A549 (cell line): ENCODE measurements at regions not wholly inside any gene's neighbourhood (a gene's known extent, or its start where the extent isn't known, plus 50 kb on each side); places are given as distances from the start of the nearest gene placed in this dataset.
"Not testable (repeated sequence)": the region's sequence is repeated elsewhere in the genome, so short reads cannot be mapped to it uniquely, and the experiment has no call there.

ENCODE experiments used
- CHD2 ChIP-seq: fragments of 150-350 bp; IDR thresholded peaks from 2 replicates; pipeline ENCODE4 v1.6.1; 2014; ENCODE audit warnings: low read length; ENCODE audit not compliant: partially characterized antibody
- EP300 ChIP-seq, 2 experiments: fragments of >200 bp; sonication (Bioruptor Twin); formaldehyde crosslinking; IDR thresholded peaks; 2 replicates in 1 of 2; 3 replicates in 1 of 2; pipeline ENCODE4 v1.6.1; 2016 to 2017
- FOSB ChIP-seq: fragments of 250-450 bp; sonication (Bioruptor Pico); IDR thresholded peaks from 2 replicates; pipeline ENCODE4 v1.5.0; 2020; ENCODE audit warnings: mild to moderate bottlenecking, moderate library complexity
- HOXA7 ChIP-seq: fragments of 250-450 bp; sonication (Bioruptor Pico); IDR thresholded peaks from 2 replicates; pipeline ENCODE4 v1.5.0; 2020; ENCODE audit warnings: mild to moderate bottlenecking, moderate library complexity
- JUNB ChIP-seq: fragments of >200 bp; sonication (Bioruptor Twin); formaldehyde crosslinking; IDR thresholded peaks from 2 replicates; pipeline ENCODE4 v1.6.1; 2016
- MAFK ChIP-seq: fragments of 450-650 bp; IDR thresholded peaks from 2 replicates; pipeline ENCODE4 v1.6.1; 2014; ENCODE audit not compliant: partially characterized antibody
- NPAS2 ChIP-seq: fragments of 250-450 bp; sonication (Bioruptor Pico); IDR thresholded peaks from 2 replicates; pipeline ENCODE4 v1.8.0; 2022; ENCODE audit warnings: mild to moderate bottlenecking, moderate library complexity, borderline replicate concordance
- POLR2A ChIP-seq: IDR thresholded peaks from 2 replicates; pipeline ENCODE4 v1.6.1; 2012; ENCODE audit warnings: mild to moderate bottlenecking, low read length
- RCOR1 ChIP-seq: fragments of 150-350 bp; IDR thresholded peaks from 2 replicates; pipeline ENCODE4 v1.6.1; 2014; ENCODE audit warnings: antibody characterized with exemption, low read length, low read depth
- ZSCAN20 ChIP-seq: fragments of 250-450 bp; sonication (Bioruptor Pico); IDR thresholded peaks from 2 replicates; pipeline ENCODE4 v1.8.0; 2022; ENCODE audit warnings: mild to moderate bottlenecking, moderate library complexity
- TF ChIP-seq, protein P1 (sequence below): fragments of >200 bp; sonication (Bioruptor Twin); formaldehyde crosslinking; IDR thresholded peaks from 3 replicates; pipeline ENCODE4 v1.5.1; 2016
- TF ChIP-seq, protein P2 (sequence below): fragments of 150-350 bp; IDR thresholded peaks from 2 replicates; pipeline ENCODE4 v1.6.1; 2014; ENCODE audit warnings: low read depth, mild to moderate bottlenecking, low read length
- TF ChIP-seq, protein P3 (sequence below): fragments of 200-600 bp; sonication (generic); IDR thresholded peaks from 2 replicates; pipeline ENCODE4 v1.6.1; 2016; ENCODE audit warnings: antibody characterized with exemption, mild to moderate bottlenecking, moderate library complexity

DNA sequence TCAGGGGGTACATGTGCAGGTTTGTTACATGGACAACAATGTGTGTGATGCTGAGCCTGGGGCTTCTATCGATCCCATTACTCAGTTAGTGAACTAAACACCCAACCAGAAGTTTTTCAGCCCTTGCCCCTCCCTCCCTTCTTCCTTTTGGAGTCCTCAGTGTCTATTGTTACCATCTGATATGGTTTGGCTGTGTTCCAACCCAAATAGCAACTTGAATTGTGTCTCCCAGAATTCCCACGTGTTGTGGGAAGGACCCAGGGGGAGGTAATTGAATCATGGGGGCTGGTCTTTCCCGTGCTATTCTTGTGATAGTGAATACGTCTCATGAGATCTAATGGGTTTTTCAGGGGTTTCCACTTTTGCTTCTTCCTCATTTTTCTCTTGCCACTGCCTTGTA is 186.3 kb downstream of the AEBP2 start:
- TF ChIP-seq MAFK; POLR2A; RCOR1; ZSCAN20 (CRISPR knock-in tag); JUNB; EP300 (IDR thresholded peaks at IDR 0.05); NPAS2; FOSB (CRISPR knock-in tag); HOXA7 (CRISPR knock-in tag); CHD2: not testable (repeated sequence)
- TF ChIP-seq, protein P1, sequence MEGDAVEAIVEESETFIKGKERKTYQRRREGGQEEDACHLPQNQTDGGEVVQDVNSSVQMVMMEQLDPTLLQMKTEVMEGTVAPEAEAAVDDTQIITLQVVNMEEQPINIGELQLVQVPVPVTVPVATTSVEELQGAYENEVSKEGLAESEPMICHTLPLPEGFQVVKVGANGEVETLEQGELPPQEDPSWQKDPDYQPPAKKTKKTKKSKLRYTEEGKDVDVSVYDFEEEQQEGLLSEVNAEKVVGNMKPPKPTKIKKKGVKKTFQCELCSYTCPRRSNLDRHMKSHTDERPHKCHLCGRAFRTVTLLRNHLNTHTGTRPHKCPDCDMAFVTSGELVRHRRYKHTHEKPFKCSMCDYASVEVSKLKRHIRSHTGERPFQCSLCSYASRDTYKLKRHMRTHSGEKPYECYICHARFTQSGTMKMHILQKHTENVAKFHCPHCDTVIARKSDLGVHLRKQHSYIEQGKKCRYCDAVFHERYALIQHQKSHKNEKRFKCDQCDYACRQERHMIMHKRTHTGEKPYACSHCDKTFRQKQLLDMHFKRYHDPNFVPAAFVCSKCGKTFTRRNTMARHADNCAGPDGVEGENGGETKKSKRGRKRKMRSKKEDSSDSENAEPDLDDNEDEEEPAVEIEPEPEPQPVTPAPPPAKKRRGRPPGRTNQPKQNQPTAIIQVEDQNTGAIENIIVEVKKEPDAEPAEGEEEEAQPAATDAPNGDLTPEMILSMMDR = not testable (repeated sequence)
- TF ChIP-seq, protein P2, sequence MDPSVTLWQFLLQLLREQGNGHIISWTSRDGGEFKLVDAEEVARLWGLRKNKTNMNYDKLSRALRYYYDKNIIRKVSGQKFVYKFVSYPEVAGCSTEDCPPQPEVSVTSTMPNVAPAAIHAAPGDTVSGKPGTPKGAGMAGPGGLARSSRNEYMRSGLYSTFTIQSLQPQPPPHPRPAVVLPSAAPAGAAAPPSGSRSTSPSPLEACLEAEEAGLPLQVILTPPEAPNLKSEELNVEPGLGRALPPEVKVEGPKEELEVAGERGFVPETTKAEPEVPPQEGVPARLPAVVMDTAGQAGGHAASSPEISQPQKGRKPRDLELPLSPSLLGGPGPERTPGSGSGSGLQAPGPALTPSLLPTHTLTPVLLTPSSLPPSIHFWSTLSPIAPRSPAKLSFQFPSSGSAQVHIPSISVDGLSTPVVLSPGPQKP = not testable (repeated sequence)
- TF ChIP-seq, protein P3, sequence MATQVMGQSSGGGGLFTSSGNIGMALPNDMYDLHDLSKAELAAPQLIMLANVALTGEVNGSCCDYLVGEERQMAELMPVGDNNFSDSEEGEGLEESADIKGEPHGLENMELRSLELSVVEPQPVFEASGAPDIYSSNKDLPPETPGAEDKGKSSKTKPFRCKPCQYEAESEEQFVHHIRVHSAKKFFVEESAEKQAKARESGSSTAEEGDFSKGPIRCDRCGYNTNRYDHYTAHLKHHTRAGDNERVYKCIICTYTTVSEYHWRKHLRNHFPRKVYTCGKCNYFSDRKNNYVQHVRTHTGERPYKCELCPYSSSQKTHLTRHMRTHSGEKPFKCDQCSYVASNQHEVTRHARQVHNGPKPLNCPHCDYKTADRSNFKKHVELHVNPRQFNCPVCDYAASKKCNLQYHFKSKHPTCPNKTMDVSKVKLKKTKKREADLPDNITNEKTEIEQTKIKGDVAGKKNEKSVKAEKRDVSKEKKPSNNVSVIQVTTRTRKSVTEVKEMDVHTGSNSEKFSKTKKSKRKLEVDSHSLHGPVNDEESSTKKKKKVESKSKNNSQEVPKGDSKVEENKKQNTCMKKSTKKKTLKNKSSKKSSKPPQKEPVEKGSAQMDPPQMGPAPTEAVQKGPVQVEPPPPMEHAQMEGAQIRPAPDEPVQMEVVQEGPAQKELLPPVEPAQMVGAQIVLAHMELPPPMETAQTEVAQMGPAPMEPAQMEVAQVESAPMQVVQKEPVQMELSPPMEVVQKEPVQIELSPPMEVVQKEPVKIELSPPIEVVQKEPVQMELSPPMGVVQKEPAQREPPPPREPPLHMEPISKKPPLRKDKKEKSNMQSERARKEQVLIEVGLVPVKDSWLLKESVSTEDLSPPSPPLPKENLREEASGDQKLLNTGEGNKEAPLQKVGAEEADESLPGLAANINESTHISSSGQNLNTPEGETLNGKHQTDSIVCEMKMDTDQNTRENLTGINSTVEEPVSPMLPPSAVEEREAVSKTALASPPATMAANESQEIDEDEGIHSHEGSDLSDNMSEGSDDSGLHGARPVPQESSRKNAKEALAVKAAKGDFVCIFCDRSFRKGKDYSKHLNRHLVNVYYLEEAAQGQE = not testable (repeated sequence)
